ENCODE measurements at regions not wholly inside any gene's neighbourhood (a gene's known extent, or its start where the extent isn't known, plus 50 kb on each side); places are given as distances from the start of the nearest gene placed in this dataset.

DNA sequence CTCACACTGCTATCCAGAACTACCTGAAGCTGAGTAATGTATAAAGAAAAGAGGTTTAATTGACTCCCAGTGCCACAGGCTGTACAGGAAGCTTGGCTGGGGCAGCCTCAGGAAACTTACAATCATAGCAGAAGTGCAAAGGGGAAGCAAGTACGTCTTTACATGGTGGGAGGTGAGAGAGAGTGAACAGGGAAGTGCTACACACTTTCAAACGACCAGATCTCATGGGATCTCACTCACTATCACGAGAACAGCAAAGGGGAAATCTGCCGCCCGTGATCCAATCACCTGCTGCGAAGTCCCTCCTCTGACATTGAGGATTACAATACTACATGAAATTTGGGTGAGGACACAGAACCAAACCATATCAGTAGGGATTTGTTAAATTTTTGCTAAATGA is 150.4 kb upstream of the NXPH2 start:
- TF ChIP-seq, protein P1, sequence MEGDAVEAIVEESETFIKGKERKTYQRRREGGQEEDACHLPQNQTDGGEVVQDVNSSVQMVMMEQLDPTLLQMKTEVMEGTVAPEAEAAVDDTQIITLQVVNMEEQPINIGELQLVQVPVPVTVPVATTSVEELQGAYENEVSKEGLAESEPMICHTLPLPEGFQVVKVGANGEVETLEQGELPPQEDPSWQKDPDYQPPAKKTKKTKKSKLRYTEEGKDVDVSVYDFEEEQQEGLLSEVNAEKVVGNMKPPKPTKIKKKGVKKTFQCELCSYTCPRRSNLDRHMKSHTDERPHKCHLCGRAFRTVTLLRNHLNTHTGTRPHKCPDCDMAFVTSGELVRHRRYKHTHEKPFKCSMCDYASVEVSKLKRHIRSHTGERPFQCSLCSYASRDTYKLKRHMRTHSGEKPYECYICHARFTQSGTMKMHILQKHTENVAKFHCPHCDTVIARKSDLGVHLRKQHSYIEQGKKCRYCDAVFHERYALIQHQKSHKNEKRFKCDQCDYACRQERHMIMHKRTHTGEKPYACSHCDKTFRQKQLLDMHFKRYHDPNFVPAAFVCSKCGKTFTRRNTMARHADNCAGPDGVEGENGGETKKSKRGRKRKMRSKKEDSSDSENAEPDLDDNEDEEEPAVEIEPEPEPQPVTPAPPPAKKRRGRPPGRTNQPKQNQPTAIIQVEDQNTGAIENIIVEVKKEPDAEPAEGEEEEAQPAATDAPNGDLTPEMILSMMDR (IDR thresholded peaks at IDR 0.05): no peak
- no peak for TF ChIP-seq EZH2 (IDR thresholded peaks at IDR 0.05; ENCODE audit: borderline replicate concordance, insufficient read depth, low read depth, low read length, poor library complexity, severe bottlenecking)

All from B cell (primary cell).